GM21390 (cell line): ENCODE measurements at regions not wholly inside any gene's neighbourhood (a gene's known extent, or its start where the extent isn't known, plus 50 kb on each side); places are given as distances from the start of the nearest gene placed in this dataset.
"Not testable (repeated sequence)": the region's sequence is repeated elsewhere in the genome, so short reads cannot be mapped to it uniquely, and the experiment has no call there.

Experiments used
- ATAC-seq: cut with Tn5 transposase; IDR thresholded peaks from one replicate; pipeline ENCODE4 v1.9.1; 2021; ENCODE audit not compliant: unreplicated experiment

- ATAC-seq, result no peak
Measured at GRCh38 chr16:87161822-87162676, 155.1 kb downstream of the C16orf95 start.

- ATAC-seq, result not testable (repeated sequence)
Measured at GRCh38 chr16:87162799-87163198, 154.4 kb downstream of the C16orf95 start.

- no peak for ATAC-seq
Measured at GRCh38 chr16:87163637-87164036, 153.6 kb downstream of the C16orf95 start.

- ATAC-seq, result no peak
Measured at GRCh38 chr16:87165151-87165550, 152.0 kb downstream of the C16orf95 start.

GRCh38 chr16:87165885-87166284 is 151.3 kb downstream of the C16orf95 start:
- no peak for ATAC-seq

- no peak for ATAC-seq
Measured at GRCh38 chr16:87166321-87166720, 150.9 kb downstream of the C16orf95 start.

GRCh38 chr16:87166934-87167333 is 150.3 kb downstream of the C16orf95 start:
- ATAC-seq, result no peak

- no peak for ATAC-seq
Measured at GRCh38 chr16:87169509-87169995, 147.6 kb downstream of the C16orf95 start.

GRCh38 chr16:87170310-87170709 is 146.9 kb downstream of the C16orf95 start:
- ATAC-seq, result no peak

GRCh38 chr16:87171723-87172122 is 145.5 kb downstream of the C16orf95 start:
- ATAC-seq, result no peak

GRCh38 chr16:87172632-87173031 is 144.6 kb downstream of the C16orf95 start:
- ATAC-seq, result no peak

GRCh38 chr16:87173294-87173893 is 143.8 kb downstream of the C16orf95 start:
- no peak for ATAC-seq

- ATAC-seq, result no peak
Measured at GRCh38 chr16:87174061-87174460, 143.1 kb downstream of the C16orf95 start.

- no peak for ATAC-seq
Measured at GRCh38 chr16:87176735-87177134, 140.5 kb downstream of the C16orf95 start.

GRCh38 chr16:87177673-87178072 is 139.5 kb downstream of the C16orf95 start:
- ATAC-seq, result no peak

GRCh38 chr16:87178177-87178863 is 138.9 kb downstream of the C16orf95 start:
- no peak for ATAC-seq

GRCh38 chr16:87178977-87179376 is 138.2 kb downstream of the C16orf95 start:
- ATAC-seq, result no peak

GRCh38 chr16:87180069-87180468 is 137.1 kb downstream of the C16orf95 start:
- ATAC-seq, result no peak

GRCh38 chr16:87182759-87183158 is 134.4 kb downstream of the C16orf95 start:
- ATAC-seq, result no peak

- ATAC-seq, result no peak
Measured at GRCh38 chr16:87183647-87184046, 133.5 kb downstream of the C16orf95 start.

GRCh38 chr16:87185308-87185707 is 131.9 kb downstream of the C16orf95 start:
- ATAC-seq, result no peak

- ATAC-seq, result no peak
Measured at GRCh38 chr16:87185983-87186382, 131.2 kb downstream of the C16orf95 start.
